Common myeloid progenitor, CD34-positive (primary cell): ENCODE measurements at regions not wholly inside any gene's neighbourhood (a gene's known extent, or its start where the extent isn't known, plus 50 kb on each side); places are given as distances from the start of the nearest gene placed in this dataset.
"Not testable (repeated sequence)": the region's sequence is repeated elsewhere in the genome, so short reads cannot be mapped to it uniquely, and the experiment has no call there.

Experiments
- CTCF ChIA-PET: fragments of 350-600 bp; sonication (Branson Sonifier 250); formaldehyde crosslinking; loops from one replicate; lab custom pipeline; 2021; ENCODE audit warnings: antibody characterized with exemption; lab: Charles Lee
- POLR2A ChIA-PET: fragments of 350-600 bp; sonication (Branson Sonifier 250); formaldehyde crosslinking; loops from one replicate; lab custom pipeline; 2021; ENCODE audit warnings: antibody characterized with exemption; lab: Charles Lee
- DNase-seq, 3 donors: peaks; one replicate each; pipeline versions ENCODE4 v3.0.0 to v3.0.0-alpha.2; 2013
- H3K27ac ChIP-seq, 2 experiments: 1 replicate in 1 of 2; 2 replicates in 1 of 2; pipeline ENCODE4 v1.7.0; 2013; ENCODE audit warnings: inconsistent platforms in 2 of 2, low read length in 2 of 2, mild to moderate bottlenecking in 2 of 2, low read depth in 1 of 2, moderate library complexity in 1 of 2; ENCODE audit not compliant: severe bottlenecking in 2 of 2, insufficient read depth in 1 of 2, poor library complexity in 1 of 2
- H3K27me3 ChIP-seq, 5 experiments: replicated peaks in 2 of 5; 1 replicate in 3 of 5; 2 replicates in 2 of 5; pipeline versions ENCODE4 v1.6.1 to v1.7.0; 2013; ENCODE audit warnings: low read length in 4 of 5, mild to moderate bottlenecking in 2 of 5, moderate library complexity in 2 of 5, inconsistent platforms in 1 of 5; ENCODE audit not compliant: insufficient read depth in 5 of 5, control insufficient read depth in 4 of 5
- H3K36me3 ChIP-seq, 4 experiments: 1 replicate in 2 of 4; 2 replicates in 2 of 4; pipeline versions ENCODE4 v1.6.1 to v1.7.0; 2013; ENCODE audit warnings: low read length in 3 of 4, control low read depth in 1 of 4, mild to moderate bottlenecking in 1 of 4; ENCODE audit not compliant: control insufficient read depth in 4 of 4, insufficient read depth in 4 of 4
- H3K4me1 ChIP-seq, 4 experiments: 1 replicate in 3 of 4; 2 replicates in 1 of 4; pipeline versions ENCODE4 v1.6.1 to v1.7.1; 2013; ENCODE audit warnings: low read length in 3 of 4, mild to moderate bottlenecking in 3 of 4, control low read depth in 1 of 4, inconsistent platforms in 1 of 4, moderate library complexity in 1 of 4; ENCODE audit not compliant: control insufficient read depth in 4 of 4, insufficient read depth in 4 of 4; ENCODE audit errors: control extremely low read depth in 1 of 4
- H3K4me3 ChIP-seq, 7 experiments: 1 replicate in 4 of 7; 2 replicates in 3 of 7; pipeline versions ENCODE4 v1.5.1 to v1.7.0; 2013; ENCODE audit warnings: mild to moderate bottlenecking in 7 of 7, low read length in 6 of 7, moderate library complexity in 6 of 7, inconsistent platforms in 2 of 7, low read depth in 2 of 7, control low read depth in 1 of 7; ENCODE audit not compliant: insufficient read depth in 4 of 7, control insufficient read depth in 1 of 7; ENCODE audit errors: extremely low read depth in 1 of 7
- H3K9me3 ChIP-seq, 5 experiments: 1 replicate in 4 of 5; 2 replicates in 1 of 5; pipeline versions ENCODE4 v1.6.1 to v1.7.1; 2013; ENCODE audit warnings: low read length in 4 of 5, mild to moderate bottlenecking in 2 of 5, inconsistent platforms in 1 of 5, low read depth in 1 of 5, moderate library complexity in 1 of 5; ENCODE audit not compliant: control insufficient read depth in 4 of 5, insufficient read depth in 2 of 5; ENCODE audit errors: control extremely low read depth in 1 of 5
- WGBS: methylation state at CpG from one replicate; pipeline ENCODE4 v1.1.5; 2013; ENCODE audit not compliant: insufficient coverage; 5-methylcytosine and 5-hydroxymethylcytosine counted together

GRCh38 chr5:99437986-99438385 lies 509.2 kb upstream of the CHD1 start:
- no peak overlapping the region for H3K27ac ChIP-seq
- POLR2A ChIA-PET: no interaction called here
- H3K36me3 ChIP-seq: no peaks in the 10 kb centered on the region
- no peaks in the 10 kb centered on the region for H3K4me1 ChIP-seq
- no peak overlapping the region for H3K4me3 ChIP-seq
- CTCF ChIA-PET: no interaction called here
- H3K9me3 ChIP-seq: no peaks in the 10 kb centered on the region
- no peak for DNase-seq
- no peaks in the 10 kb centered on the region for H3K27me3 ChIP-seq

DNA sequence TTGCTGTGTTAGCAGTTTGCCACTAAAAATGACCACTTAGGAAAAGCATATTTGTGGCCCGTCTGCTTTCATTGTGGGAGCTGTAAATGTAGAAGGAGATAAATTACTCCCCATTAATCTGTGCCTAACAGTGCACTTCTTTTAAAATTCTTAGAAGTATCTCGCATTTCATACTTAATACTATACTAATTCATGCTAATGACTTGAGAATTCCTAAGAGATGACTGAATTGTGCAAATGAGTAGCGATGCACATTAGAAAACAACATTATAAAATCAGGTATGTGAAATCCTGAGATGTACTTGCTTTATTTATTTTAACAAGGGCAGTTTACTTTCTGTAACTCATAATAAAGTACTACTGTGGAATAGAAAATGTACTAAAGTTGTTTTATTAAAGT lies 494.6 kb upstream of the CHD1 start:
- H3K4me3 ChIP-seq, H3K27ac ChIP-seq, DNase-seq, H3K36me3 ChIP-seq, H3K27me3 ChIP-seq, H3K4me1 ChIP-seq, CTCF ChIA-PET, H3K9me3 ChIP-seq, POLR2A ChIA-PET: not testable (repeated sequence)
- WGBS: no CpG with 5 or more reads among the region's 3 CpGs

DNA sequence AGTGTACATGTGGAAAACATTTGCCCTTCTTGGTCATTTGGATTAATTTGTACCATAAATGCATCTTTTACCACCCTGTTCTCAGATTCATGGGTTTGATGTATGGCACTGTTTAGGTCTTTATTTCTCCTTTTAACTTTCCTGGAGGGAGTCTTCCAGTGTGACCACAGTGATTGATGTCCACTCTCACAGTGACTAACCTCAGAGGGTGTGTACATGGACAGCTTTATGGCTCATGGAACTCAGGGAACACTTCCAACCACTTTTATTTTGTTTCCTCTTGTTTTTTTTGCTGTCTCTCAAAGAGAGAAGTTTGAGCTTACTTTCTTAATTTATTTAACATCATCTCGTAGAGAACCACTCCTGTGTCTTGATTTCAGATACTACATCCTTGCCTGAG lies 489.8 kb upstream of the CHD1 start:
- WGBS: no CpG with 5 or more reads among the region's 1 CpG
- H3K9me3 ChIP-seq, H3K4me1 ChIP-seq, POLR2A ChIA-PET, H3K4me3 ChIP-seq, CTCF ChIA-PET, H3K27ac ChIP-seq, H3K36me3 ChIP-seq, DNase-seq, H3K27me3 ChIP-seq: not testable (repeated sequence)

- CTCF ChIA-PET, H3K27me3 ChIP-seq, H3K4me3 ChIP-seq, DNase-seq, H3K4me1 ChIP-seq, H3K9me3 ChIP-seq, H3K36me3 ChIP-seq, H3K27ac ChIP-seq, POLR2A ChIA-PET: not testable (repeated sequence)
- 80% methylated on average over 1 of the region's 30 CpGs for WGBS
Observed at GRCh38 chr5:99410386-99410785, 481.6 kb upstream of the CHD1 start.

DNA sequence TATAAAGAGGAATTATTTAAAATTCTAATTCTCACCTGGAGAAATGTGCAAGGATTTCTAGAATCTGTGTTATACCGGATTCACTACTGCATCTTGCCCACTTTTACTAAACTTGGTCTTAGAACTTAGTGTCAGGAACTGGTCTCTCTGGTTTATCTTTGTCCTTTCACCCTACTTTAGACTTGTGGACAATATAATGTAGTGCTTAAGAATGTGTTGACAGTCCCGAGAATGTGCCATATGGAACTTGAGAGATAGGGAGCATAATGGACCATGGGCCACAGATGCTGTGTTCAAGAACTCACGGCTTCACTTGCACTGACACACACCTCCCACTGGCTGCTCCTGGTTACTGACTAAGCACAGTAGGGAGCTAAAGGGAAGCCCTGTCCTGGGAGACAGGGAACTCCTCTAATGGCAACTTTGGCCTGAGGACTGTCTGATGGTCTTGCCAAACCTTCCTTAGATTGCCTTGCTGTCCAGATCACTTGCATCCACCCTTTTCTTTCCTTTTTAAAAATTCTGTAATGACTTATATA lies 476.0 kb upstream of the CHD1 start:
- H3K36me3 ChIP-seq, H3K4me3 ChIP-seq, CTCF ChIA-PET, H3K9me3 ChIP-seq, H3K27me3 ChIP-seq, POLR2A ChIA-PET, H3K4me1 ChIP-seq, H3K27ac ChIP-seq, DNase-seq: not testable (repeated sequence)
- WGBS: no CpG with 5 or more reads among the region's 3 CpGs

GRCh38 chr5:99400571-99400970 lies 471.8 kb upstream of the CHD1 start:
- H3K4me1 ChIP-seq, H3K9me3 ChIP-seq, H3K27me3 ChIP-seq, POLR2A ChIA-PET, H3K36me3 ChIP-seq, CTCF ChIA-PET, H3K4me3 ChIP-seq, H3K27ac ChIP-seq, DNase-seq: not testable (repeated sequence)
- no CpG with 5 or more reads among the region's 1 CpG for WGBS

DNA sequence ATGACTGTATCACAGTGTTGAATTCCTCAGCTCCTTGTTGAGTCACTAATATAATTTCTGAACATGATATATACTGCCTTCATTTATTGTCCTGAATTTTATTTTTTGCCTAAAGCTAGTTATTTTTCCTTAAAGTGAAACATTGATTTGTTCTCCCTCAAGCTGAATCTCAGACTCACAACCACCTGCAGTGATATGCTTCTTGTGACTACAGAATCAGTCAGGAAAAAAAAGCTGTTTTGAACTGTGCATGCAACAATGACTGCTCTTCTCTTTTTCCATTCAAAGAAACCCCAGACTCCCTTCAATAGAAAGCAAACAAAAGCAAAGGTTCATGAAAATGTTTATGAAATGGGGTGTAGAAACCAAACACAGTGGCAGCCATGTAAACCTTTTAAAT lies 470.2 kb upstream of the CHD1 start:
- Histone ChIP-seq H3K27ac (no peak overlapping the region), H3K9me3 (no peaks in the 10 kb centered on the region), H3K4me3 (no peak overlapping the region), H3K4me1 (no peaks in the 10 kb centered on the region), H3K36me3 (no peaks in the 10 kb centered on the region), H3K27me3 (no peaks in the 10 kb centered on the region)
- ChIA-PET POLR2A (no interaction called here), CTCF (no interaction called here)
- DNase-seq: no peak
